HG03045 (cell line): ENCODE measurements at regions not wholly inside any gene's neighbourhood (a gene's known extent, or its start where the extent isn't known, plus 50 kb on each side); places are given as distances from the start of the nearest gene placed in this dataset.
"Not testable (repeated sequence)": the region's sequence is repeated elsewhere in the genome, so short reads cannot be mapped to it uniquely, and the experiment has no call there.

Experiments used
- ATAC-seq: cut with Tn5 transposase; IDR thresholded peaks from one replicate; pipeline ENCODE4 v1.9.1; 2021; ENCODE audit warnings: mild to moderate bottlenecking, moderate library complexity; ENCODE audit not compliant: unreplicated experiment

GRCh38 chr2:150222379-150222778 is 265.1 kb downstream of the RND3 start:
- no peak for ATAC-seq

GRCh38 chr2:150219861-150220260 is 267.6 kb downstream of the RND3 start:
- ATAC-seq, result no peak

GRCh38 chr2:150215041-150215440 is 272.4 kb downstream of the RND3 start:
- no peak for ATAC-seq

GRCh38 chr2:150214626-150215025 is 272.8 kb downstream of the RND3 start:
- ATAC-seq, result no peak

- ATAC-seq, result no peak
Measured at GRCh38 chr2:150212722-150213171, 274.7 kb downstream of the RND3 start.

GRCh38 chr2:150211164-150211631 is 276.3 kb downstream of the RND3 start:
- no peak for ATAC-seq

- ATAC-seq, result no peak
Measured at GRCh38 chr2:150209746-150210145, 277.7 kb downstream of the RND3 start.

- ATAC-seq, result no peak
Measured at GRCh38 chr2:150208689-150209088, 278.8 kb downstream of the RND3 start.

- ATAC-seq, result no peak
Measured at GRCh38 chr2:150207979-150208378, 279.5 kb downstream of the RND3 start.

GRCh38 chr2:150204451-150204850 is 283.0 kb downstream of the RND3 start:
- ATAC-seq, result no peak

GRCh38 chr2:150194816-150195215 is 292.7 kb downstream of the RND3 start:
- ATAC-seq, result not testable (repeated sequence)

GRCh38 chr2:150192701-150193100 is 294.8 kb downstream of the RND3 start:
- ATAC-seq, result no peak

- ATAC-seq, result no peak
Measured at GRCh38 chr2:150191349-150191748, 296.1 kb downstream of the RND3 start.

GRCh38 chr2:150190546-150190945 is 296.9 kb downstream of the RND3 start:
- no peak for ATAC-seq

GRCh38 chr2:150188800-150189199 is 298.7 kb downstream of the RND3 start:
- no peak for ATAC-seq

GRCh38 chr2:150188177-150188576 is 299.3 kb downstream of the RND3 start:
- ATAC-seq, result no peak

- no peak for ATAC-seq
Measured at GRCh38 chr2:150182566-150183235, 304.8 kb downstream of the RND3 start.

GRCh38 chr2:150178591-150178990 is 308.9 kb downstream of the RND3 start:
- ATAC-seq, result no peak

- ATAC-seq, result no peak
Measured at GRCh38 chr2:150174971-150175421, 312.5 kb downstream of the RND3 start.

GRCh38 chr2:150174056-150174805 is 313.2 kb downstream of the RND3 start:
- no peak for ATAC-seq

- ATAC-seq, result no peak
Measured at GRCh38 chr2:150171065-150171548, 316.4 kb downstream of the RND3 start.

GRCh38 chr2:150169237-150169629 is 318.2 kb downstream of the RND3 start:
- ATAC-seq, result no peak
